ENCODE measurements at regions not wholly inside any gene's neighbourhood (a gene's known extent, or its start where the extent isn't known, plus 50 kb on each side); places are given as distances from the start of the nearest gene placed in this dataset.

DNA sequence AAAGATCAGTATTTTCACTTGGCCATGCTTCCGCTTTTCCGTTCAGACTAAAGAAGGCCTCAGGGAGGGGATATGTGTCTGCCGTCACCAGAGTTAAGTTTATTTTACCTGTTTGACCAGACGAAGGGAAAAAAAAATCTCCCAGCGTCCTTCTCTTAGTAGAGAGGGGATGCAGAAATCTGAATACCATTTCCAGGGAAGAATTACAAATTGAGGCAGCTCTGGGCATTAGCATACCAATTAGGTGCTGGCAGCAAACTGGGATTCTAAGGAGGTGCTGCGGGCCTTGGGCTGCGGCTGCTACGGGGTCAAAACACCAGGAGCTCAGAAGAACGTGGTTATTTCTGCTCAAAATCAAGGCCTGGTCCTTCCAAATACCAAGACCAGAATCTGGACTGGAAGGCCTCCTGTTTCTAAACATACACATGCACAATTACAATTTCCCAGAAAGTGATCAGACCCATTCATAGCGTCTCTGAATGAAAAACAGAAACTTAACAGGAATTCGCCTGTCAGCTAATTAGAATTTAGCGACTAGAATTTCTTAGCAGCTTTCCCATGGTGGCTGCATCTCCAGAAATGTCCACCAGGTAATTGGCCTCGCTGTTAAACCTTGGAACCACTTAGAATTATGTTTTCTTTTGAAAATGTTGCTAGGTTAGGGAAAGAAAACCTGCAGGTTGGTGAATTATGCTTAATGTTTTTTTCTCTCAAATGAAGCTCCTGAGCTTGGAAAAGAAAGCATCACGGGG, 617.0 kb downstream of the VRK1 start:
- TF ChIP-seq ZNF830 (tag by site-specific recombination; IDR thresholded peaks at IDR 0.05; ENCODE audit: low read depth): no peak
- TF ChIP-seq ZNF202 (tag by site-specific recombination; IDR thresholded peaks at IDR 0.05; ENCODE audit: borderline replicate concordance): no peak
- TF ChIP-seq, protein P1, sequence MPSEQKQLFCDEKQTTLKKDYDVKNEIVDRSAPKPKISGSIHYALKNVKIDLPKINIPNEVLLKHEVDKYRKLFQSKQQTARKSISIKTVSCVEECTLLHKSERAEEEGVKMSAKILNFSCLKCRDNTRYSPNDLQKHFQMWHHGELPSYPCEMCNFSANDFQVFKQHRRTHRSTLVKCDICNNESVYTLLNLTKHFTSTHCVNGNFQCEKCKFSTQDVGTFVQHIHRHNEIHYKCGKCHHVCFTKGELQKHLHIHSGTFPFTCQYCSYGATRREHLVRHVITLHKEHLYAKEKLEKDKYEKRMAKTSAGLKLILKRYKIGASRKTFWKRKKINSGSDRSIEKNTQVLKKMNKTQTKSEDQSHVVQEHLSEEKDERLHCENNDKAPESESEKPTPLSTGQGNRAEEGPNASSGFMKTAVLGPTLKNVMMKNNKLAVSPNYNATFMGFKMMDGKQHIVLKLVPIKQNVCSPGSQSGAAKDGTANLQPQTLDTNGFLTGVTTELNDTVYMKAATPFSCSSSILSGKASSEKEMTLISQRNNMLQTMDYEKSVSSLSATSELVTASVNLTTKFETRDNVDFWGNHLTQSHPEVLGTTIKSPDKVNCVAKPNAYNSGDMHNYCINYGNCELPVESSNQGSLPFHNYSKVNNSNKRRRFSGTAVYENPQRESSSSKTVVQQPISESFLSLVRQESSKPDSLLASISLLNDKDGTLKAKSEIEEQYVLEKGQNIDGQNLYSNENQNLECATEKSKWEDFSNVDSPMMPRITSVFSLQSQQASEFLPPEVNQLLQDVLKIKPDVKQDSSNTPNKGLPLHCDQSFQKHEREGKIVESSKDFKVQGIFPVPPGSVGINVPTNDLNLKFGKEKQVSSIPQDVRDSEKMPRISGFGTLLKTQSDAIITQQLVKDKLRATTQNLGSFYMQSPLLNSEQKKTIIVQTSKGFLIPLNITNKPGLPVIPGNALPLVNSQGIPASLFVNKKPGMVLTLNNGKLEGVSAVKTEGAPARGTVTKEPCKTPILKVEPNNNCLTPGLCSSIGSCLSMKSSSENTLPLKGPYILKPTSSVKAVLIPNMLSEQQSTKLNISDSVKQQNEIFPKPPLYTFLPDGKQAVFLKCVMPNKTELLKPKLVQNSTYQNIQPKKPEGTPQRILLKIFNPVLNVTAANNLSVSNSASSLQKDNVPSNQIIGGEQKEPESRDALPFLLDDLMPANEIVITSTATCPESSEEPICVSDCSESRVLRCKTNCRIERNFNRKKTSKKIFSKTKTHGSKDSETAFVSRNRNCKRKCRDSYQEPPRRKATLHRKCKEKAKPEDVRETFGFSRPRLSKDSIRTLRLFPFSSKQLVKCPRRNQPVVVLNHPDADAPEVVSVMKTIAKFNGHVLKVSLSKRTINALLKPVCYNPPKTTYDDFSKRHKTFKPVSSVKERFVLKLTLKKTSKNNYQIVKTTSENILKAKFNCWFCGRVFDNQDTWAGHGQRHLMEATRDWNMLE (tag by site-specific recombination; conservative IDR thresholded peaks at IDR 0.05; ENCODE audit: low read depth): no peak
